PC-3 (cell line): ENCODE measurements at regions not wholly inside any gene's neighbourhood (a gene's known extent, or its start where the extent isn't known, plus 50 kb on each side); places are given as distances from the start of the nearest gene placed in this dataset.

ENCODE experiments used
- ATAC-seq: fragments of 200-7000 bp; cut with Tn5 transposase; 2 replicates; pipeline ENCODE4 v1.9.1; 2020; ENCODE audit warnings: mild to moderate bottlenecking, moderate library complexity
- BruUV-seq: library from RNA; stranded (reverse); fragments of 400-500 nt; replicated peaks from 2 replicates; lab custom pipeline; 2021; lab: Mats Ljungman, UMichigan
- CTCF ChIA-PET: fragments of 300-600 bp; sonication (Branson Sonifier 250); formaldehyde crosslinking; loops from one replicate; lab custom pipeline; 2022; ENCODE audit warnings: antibody characterized with exemption; lab: Charles Lee
- POLR2A ChIA-PET: fragments of 300-600 bp; sonication (Branson Sonifier 250); formaldehyde crosslinking; loops from one replicate; lab custom pipeline; 2022; ENCODE audit warnings: antibody characterized with exemption; ENCODE audit not compliant: unreplicated experiment; lab: Charles Lee
- DNase-seq: peaks from one replicate; pipeline ENCODE4 v3.0.0-alpha.2; 2015
- H2AFZ ChIP-seq: fragments of 300-600 bp; sonication (generic); 2 replicates; pipeline ENCODE4 v1.6.0; 2016; ENCODE audit warnings: antibody characterized with exemption, low read length
- H3F3A ChIP-seq: fragments of 300-600 bp; sonication (generic); one replicate; pipeline ENCODE4 v1.6.0; 2017; ENCODE audit warnings: antibody characterized with exemption, low read length, control low read depth, mild to moderate bottlenecking; ENCODE audit not compliant: unreplicated experiment
- H3K27ac ChIP-seq: fragments of 300-600 bp; sonication (generic); 2 replicates; pipeline ENCODE4 v1.5.1; 2016; ENCODE audit warnings: mild to moderate bottlenecking, low read length
- H3K27me3 ChIP-seq: fragments of 300-600 bp; sonication (generic); 2 replicates; pipeline ENCODE4 v1.6.1; 2016; ENCODE audit warnings: low read length, mixed read lengths
- H3K36me3 ChIP-seq: fragments of 300-600 bp; sonication (generic); 2 replicates; pipeline ENCODE4 v1.6.1; 2016; ENCODE audit warnings: low read depth, mixed run types, low read length, mixed read lengths
- H3K4me1 ChIP-seq: fragments of 300-600 bp; sonication (generic); 2 replicates; pipeline ENCODE4 v1.5.1; 2016; ENCODE audit warnings: low read length; ENCODE audit not compliant: insufficient read depth
- H3K4me2 ChIP-seq: fragments of 300-600 bp; sonication (generic); 2 replicates; pipeline ENCODE4 v1.6.0; 2016; ENCODE audit warnings: low read length
- H3K4me3 ChIP-seq: fragments of 300-600 bp; sonication (generic); 2 replicates; pipeline ENCODE4 v1.5.1; 2016; ENCODE audit warnings: mild to moderate bottlenecking, low read length, mixed read lengths
- H3K79me2 ChIP-seq: fragments of 300-600 bp; sonication (generic); 2 replicates; pipeline ENCODE4 v1.6.1; 2017; ENCODE audit warnings: low read length, mixed read lengths
- H3K9ac ChIP-seq: fragments of 300-600 bp; sonication (generic); 2 replicates; pipeline ENCODE4 v1.6.0; 2016; ENCODE audit warnings: mild to moderate bottlenecking, low read length
- H3K9me2 ChIP-seq: fragments of 300-600 bp; sonication (generic); replicated peaks from 2 replicates; pipeline ENCODE4 v1.6.1; 2016; ENCODE audit warnings: mixed run types, low read length, mixed read lengths
- H3K9me3 ChIP-seq: fragments of 300-600 bp; sonication (generic); 2 replicates; pipeline ENCODE4 v1.6.1; 2016; ENCODE audit warnings: low read length, mixed read lengths
- H4K20me1 ChIP-seq: fragments of 300-600 bp; sonication (generic); 2 replicates; pipeline ENCODE4 v1.6.1; 2016; ENCODE audit warnings: low read length, mixed read lengths
- CTCF ChIP-seq: fragments of 300-600 bp; sonication (generic); conservative IDR thresholded peaks from 2 replicates; pipeline ENCODE4 v1.5.1; 2017; ENCODE audit warnings: antibody characterized with exemption, low read depth, mild to moderate bottlenecking, low read length
- EZH2 ChIP-seq: fragments of 300-600 bp; sonication (generic); IDR thresholded peaks from one replicate; pipeline ENCODE4 v1.6.1; 2017; ENCODE audit warnings: antibody characterized with exemption, mild to moderate bottlenecking, low read length; ENCODE audit not compliant: unreplicated experiment
- EZH2phosphoT487 ChIP-seq: fragments of 300-600 bp; sonication (generic); IDR thresholded peaks from 2 replicates; pipeline ENCODE4 v1.6.1; 2018; ENCODE audit warnings: mild to moderate bottlenecking, antibody characterized with exemption, low read length, borderline replicate concordance
- intact Hi-C: fragments of 100-400 bp; cut with micrococcal nuclease; formaldehyde crosslinking; loops from 2 replicates; pipeline ENCODE4 v1.9.0; 2023

GRCh38 chr10:7479861-7480598 lies 69.2 kb upstream of the SFMBT2 start:
- BruUV-seq: no TSS peak
- Histone ChIP-seq H3K27ac (no peak overlapping the region), H2AFZ (no peak overlapping the region), H3K4me3 (no peak overlapping the region), H3K36me3 (no peaks in the 10 kb centered on the region), H3K4me1 (no peaks in the 10 kb centered on the region), H3K9me2 (no peaks in the 10 kb centered on the region), H3K4me2 (no peak overlapping the region), H3F3A (no peaks in the 10 kb centered on the region), H4K20me1 (no peaks in the 10 kb centered on the region), H3K79me2 (no peaks in the 10 kb centered on the region), H3K27me3 (peaks cover 18% of the 10 kb centered on the region), H3K9ac (no peak overlapping the region), H3K9me3 (no peaks in the 10 kb centered on the region)
- ChIA-PET CTCF (no interaction called here), POLR2A (no interaction called here)
- intact Hi-C loops: no loop called here
- no peak for TF ChIP-seq EZH2phosphoT487
- TF ChIP-seq EZH2: no peak
- TF ChIP-seq CTCF: no peak
- no peak for ATAC-seq
- DNase-seq: no peak

GRCh38 chr10:7478727-7479457 lies 68.1 kb upstream of the SFMBT2 start:
- no TSS peak for BruUV-seq
- Histone ChIP-seq H3K4me2 (no peak overlapping the region), H3K36me3 (no peaks in the 10 kb centered on the region), H3K4me1 (no peaks in the 10 kb centered on the region), H3K27me3 (peaks cover 10% of the 10 kb centered on the region), H3K9me2 (no peaks in the 10 kb centered on the region), H4K20me1 (no peaks in the 10 kb centered on the region), H3K4me3 (no peak overlapping the region), H3K79me2 (no peaks in the 10 kb centered on the region), H3K27ac (no peak overlapping the region), H2AFZ (no peak overlapping the region), H3F3A (no peaks in the 10 kb centered on the region), H3K9me3 (no peaks in the 10 kb centered on the region), H3K9ac (no peak overlapping the region)
- intact Hi-C loops: no loop called here
- no peak for DNase-seq
- TF ChIP-seq EZH2phosphoT487 (no peak), EZH2 (no peak), CTCF (no peak)
- ATAC-seq: no peak
- ChIA-PET CTCF (no interaction called here), POLR2A (no interaction called here)
